Mammary epithelial cell (primary cell): ENCODE measurements at regions not wholly inside any gene's neighbourhood (a gene's known extent, or its start where the extent isn't known, plus 50 kb on each side); places are given as distances from the start of the nearest gene placed in this dataset.

Source experiments
- EZH2 ChIP-seq: IDR thresholded peaks from 2 replicates; pipeline ENCODE4 v1.6.1; 2012; ENCODE audit warnings: low read length, inconsistent platforms, borderline replicate concordance
- TF ChIP-seq, protein P1 (sequence below), 2 donors: IDR thresholded peaks in 1 of 2; conservative IDR thresholded peaks in 1 of 2; 2 replicates each; pipeline ENCODE4 v1.5.1; 2011 to 2012; ENCODE audit warnings: inconsistent platforms in 2 of 2, low read length in 2 of 2, mild to moderate bottlenecking in 2 of 2, control low read depth in 1 of 2, low read depth in 1 of 2; ENCODE audit not compliant: insufficient read depth in 1 of 2; ENCODE audit errors: extremely low read depth in 1 of 2

DNA sequence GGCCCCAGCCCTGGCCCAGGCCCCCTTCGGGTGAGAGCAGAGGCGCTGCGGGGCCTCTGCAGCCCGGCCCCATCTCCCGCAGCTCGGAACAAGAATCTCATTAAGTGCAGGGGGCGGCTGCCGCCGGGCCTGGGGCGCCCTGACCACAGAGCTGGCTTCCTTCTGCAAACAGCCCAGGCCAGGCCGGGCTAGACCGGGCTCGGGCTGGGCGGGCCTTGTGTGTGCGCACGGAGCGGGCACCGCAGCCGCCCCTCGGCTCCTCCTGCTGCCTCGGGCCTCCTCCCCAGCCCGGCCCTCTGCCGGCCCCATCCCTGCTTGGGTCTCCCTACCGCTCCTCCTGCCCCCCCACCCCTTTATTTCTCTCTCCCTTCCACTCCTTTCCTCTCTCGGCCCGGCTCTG lies 83.3 kb downstream of the EFNB1 start:
- TF ChIP-seq, protein P1, sequence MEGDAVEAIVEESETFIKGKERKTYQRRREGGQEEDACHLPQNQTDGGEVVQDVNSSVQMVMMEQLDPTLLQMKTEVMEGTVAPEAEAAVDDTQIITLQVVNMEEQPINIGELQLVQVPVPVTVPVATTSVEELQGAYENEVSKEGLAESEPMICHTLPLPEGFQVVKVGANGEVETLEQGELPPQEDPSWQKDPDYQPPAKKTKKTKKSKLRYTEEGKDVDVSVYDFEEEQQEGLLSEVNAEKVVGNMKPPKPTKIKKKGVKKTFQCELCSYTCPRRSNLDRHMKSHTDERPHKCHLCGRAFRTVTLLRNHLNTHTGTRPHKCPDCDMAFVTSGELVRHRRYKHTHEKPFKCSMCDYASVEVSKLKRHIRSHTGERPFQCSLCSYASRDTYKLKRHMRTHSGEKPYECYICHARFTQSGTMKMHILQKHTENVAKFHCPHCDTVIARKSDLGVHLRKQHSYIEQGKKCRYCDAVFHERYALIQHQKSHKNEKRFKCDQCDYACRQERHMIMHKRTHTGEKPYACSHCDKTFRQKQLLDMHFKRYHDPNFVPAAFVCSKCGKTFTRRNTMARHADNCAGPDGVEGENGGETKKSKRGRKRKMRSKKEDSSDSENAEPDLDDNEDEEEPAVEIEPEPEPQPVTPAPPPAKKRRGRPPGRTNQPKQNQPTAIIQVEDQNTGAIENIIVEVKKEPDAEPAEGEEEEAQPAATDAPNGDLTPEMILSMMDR (conservative IDR thresholded peaks at IDR 0.05 in 1 of 2, IDR thresholded peaks at IDR 0.05 in 1 of 2; ENCODE audit: extremely low read depth in 1 of 2, insufficient read depth in 1 of 2, low read depth in 1 of 2, low read length in 2 of 2): no peak
- TF ChIP-seq EZH2: no peak
